ENCODE measurements at regions not wholly inside any gene's neighbourhood (a gene's known extent, or its start where the extent isn't known, plus 50 kb on each side); places are given as distances from the start of the nearest gene placed in this dataset.

- no peak for DNase-seq
Measured at GRCh38 chr13:88103824-88104223, 432.7 kb downstream of the SLITRK5 start.

GRCh38 chr13:88104576-88104975 lies 433.4 kb downstream of the SLITRK5 start:
- DNase-seq, result no peak

- no peak for DNase-seq
Measured at GRCh38 chr13:88107570-88107969, 436.4 kb downstream of the SLITRK5 start.

GRCh38 chr13:88112526-88112925 lies 441.4 kb downstream of the SLITRK5 start:
- no peak for DNase-seq

DNA sequence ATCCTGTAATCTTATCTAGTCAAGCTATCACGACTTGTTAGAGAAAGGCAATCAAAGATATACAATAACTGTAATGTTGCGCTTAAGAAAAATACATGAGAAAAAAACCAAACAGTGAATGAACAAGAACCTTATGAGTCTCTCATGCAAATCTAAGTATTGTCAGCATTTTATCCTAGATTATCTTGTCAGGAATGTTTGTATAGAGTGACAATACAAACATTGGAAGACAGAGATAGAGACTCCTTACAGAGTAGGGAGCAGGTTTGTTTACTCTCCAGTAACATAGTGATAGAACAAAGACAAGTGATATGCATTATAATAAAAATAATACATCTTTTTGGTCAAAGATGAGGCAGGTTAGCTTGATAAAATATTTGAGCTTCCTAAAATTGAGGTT lies 444.8 kb downstream of the SLITRK5 start:
- DNase-seq, result no peak

- no peak for DNase-seq
Measured at GRCh38 chr13:88118952-88119351, 447.8 kb downstream of the SLITRK5 start.

DNA sequence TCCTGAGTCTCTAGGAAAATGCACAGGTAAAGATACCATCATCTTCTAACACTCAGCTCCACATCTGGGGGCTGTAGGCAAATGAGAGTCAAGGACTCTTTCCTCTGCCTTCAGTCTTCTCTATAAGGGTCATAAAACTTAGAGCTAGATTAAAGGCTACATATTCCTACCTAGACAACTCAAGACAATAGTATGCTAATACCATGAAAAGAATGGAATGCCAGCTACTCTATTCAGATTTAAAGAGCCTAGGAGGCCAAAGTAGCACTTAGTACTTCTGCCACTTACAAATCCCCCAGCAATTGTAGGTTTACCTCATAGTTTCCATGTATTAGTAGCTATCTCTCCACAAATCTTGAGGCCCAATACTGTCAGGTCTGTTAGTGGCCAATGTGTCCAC lies 453.0 kb downstream of the SLITRK5 start:
- no peak for DNase-seq

DNA sequence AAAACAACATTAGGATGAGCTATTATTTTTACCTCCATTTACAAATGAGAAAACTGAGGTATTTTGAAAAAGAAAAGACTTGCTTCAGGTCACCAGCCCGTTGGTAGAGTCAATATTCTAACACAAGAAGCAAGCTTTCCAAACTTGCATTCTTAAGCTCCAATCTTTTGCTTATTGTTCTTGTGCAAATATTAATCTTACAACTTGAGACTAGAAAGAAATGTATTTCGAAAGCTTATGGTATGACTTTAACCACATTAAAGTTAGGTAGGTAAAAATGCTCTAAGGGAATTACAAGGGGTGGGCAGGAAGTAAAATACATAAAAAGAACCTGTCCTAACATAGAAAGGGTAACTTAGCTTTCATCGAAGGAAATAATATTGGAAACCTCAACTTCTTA lies 453.9 kb downstream of the SLITRK5 start:
- no peak for DNase-seq

DNA sequence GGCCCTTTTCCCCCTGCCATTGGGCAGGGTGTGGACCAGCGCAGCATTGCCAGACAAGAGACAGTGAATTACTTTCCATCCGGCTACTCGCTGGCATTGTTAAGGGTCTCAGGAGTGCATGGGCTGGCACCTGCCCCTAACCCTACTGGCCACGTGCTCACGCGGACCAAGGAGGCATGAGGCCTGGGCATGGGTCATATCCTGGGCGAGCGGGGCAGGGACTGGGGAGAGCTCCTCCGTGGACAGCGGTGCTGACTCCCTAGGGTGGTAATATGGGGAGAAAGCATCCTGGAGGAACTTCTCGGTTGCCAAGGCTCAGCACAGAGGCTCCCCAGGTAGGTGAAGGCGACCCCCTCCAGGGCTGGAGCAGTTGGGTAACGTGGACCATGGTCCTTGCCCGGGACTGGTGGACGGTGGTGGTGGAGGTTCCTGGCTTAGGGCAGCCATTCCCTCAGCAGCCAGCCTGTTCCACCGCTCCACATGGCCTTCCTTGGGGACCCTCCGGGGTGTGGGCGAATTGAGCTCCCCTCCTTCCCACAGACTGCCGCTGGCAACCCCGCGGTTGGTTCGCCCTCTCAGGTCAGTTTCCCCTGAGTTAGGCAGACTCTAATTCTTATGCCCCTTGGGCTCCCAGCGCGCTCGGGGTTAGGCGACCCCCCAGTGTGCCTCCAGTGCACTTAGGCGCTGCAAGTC lies 465.1 kb downstream of the SLITRK5 start:
- DNase-seq, result no peak

- DNase-seq, result no peak
Measured at GRCh38 chr13:88142653-88143052, 471.5 kb downstream of the SLITRK5 start.

- DNase-seq, result no peak
Measured at GRCh38 chr13:88144580-88144979, 473.4 kb downstream of the SLITRK5 start.

DNA sequence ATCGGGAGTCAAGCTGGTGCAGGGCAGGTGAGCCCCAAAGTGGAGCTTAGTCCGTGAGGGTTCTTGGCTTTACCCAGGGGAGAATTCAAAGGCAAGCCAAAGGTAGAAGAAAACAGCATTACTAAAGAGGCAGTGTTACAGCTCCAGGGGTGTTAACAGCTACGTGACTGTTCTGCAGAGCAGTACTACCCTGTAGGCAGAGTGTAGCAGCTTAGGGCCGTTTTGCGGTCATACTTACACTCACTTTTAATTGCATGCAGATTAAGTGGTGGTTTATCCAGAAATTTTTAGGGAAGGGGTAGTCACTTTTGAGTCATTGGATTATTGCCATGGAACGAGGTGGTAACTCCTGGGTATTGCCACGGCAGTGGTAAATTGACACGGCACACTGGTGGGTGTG lies 482.2 kb downstream of the SLITRK5 start:
- DNase-seq, result no peak

- no peak for DNase-seq
Measured at GRCh38 chr13:88154001-88154400, 482.8 kb downstream of the SLITRK5 start.

- DNase-seq, result no peak
Measured at GRCh38 chr13:88162076-88162702, 491.0 kb downstream of the SLITRK5 start.

DNA sequence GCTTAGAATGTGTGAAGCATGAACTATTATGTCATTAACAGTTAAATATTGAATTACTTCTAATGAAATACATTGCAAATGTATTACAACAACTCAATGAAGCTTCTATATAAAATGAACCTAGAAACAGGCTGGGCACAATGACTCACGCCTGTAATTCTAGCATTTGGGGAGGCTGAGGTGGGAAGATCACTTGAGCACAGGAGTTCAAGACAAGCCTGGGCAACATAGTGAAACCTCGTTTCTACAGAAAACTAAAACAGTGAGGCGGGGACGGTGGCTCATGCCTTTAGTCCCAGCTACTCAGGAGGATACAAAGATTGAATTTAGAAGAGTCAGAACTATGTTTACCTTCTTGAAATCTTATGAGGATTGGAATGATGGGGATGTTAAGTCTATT lies 505.1 kb downstream of the SLITRK5 start:
- no peak for DNase-seq

- DNase-seq, result no peak
Measured at GRCh38 chr13:88183440-88183839, 512.3 kb downstream of the SLITRK5 start.

DNA sequence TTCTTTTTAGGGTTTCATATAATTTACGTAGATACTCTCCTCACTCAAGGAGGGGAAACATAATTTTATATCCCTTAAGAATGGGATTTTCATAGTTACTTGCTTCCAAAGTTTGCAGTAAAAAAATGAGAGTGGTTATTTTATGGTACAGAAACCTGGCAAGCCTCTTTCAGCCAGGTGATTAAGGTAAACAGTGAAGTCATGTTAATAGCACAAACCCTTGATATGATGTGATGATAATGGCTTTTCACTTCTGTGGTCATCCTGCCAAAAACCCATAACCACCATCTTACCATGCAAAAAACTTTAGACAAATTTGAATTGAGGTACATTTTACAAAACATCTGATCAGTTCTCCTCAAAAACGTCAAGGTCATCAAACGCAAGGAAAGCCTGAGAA lies 517.8 kb downstream of the SLITRK5 start:
- DNase-seq, result no peak

GRCh38 chr13:88189728-88190127 lies 518.6 kb downstream of the SLITRK5 start:
- no peak for DNase-seq

DNA sequence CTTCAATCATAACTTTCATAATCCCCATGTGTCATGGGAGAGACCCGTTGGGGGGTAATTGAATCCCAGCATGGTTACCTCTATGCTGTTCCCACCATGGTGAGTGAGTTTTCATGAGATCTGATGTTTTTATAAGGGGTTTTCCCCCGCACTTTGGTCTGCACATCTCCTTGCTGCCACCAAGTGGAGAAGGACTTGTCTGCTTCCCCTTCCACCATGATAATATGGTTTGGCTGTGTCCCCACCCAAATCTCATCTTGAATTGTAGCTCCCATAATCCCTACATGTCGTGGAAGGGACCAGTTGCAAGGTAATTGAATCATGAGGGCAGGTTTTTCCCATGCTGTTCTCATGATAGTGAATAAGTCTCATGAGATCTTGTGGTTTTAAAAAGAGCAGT lies 524.9 kb downstream of the SLITRK5 start:
- no peak for DNase-seq

DNA sequence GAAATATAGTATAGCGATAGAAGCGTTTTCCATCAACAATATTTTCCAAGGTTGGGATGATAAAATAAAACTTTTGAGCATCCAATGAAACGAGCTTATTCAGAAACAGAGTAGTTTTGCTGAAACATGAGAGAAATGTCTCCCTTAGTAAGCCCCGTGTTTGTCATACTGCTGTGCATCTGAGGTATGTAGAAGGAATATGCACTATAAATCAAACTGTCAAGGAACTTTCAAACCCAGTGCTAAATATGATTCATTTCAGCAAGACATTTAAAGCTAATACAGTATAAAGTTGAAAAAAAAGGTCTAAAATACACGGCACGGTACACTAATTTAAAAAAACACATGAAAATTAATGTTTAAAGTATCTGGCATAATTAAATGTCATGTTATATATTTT lies 546.2 kb downstream of the SLITRK5 start:
- no peak for DNase-seq

DNA sequence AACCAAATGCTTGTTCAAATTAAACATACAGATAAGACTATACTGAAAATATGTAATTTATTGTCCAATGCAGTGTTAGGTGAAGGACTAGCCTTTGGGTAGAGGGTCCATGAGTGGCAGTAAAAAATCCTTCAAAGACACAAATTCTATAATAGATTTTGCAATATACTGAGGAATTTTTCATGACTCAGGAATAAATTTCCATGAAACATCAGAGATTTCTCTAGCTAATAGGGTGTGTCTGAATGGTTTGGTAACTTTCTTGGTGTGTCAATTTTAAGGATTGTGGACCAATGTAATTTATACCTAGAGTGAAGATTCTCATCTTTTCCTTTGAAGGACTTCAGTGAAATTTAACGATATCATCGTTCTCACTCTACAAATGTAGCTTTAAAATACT lies 546.7 kb downstream of the SLITRK5 start:
- no peak for DNase-seq

DNA sequence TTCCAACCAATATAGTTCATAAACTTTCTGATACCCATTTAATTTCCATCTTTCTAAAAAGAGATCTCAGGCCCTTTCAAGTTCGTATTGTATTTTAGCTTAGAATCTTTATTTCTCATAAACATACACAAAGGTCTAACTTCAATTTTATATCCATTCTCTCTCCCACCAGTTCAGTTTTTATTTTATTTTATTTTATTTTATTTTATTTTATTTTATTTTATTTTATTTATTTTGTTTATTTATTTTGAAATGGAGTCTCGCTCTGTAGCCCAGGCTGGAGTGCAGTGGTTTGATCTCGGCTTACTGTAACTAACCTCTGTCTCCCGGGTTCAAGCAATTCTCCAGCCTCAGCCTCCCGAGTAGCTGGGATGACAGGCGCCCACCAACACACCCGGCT lies 552.8 kb downstream of the SLITRK5 start:
- DNase-seq, result no peak

DNA sequence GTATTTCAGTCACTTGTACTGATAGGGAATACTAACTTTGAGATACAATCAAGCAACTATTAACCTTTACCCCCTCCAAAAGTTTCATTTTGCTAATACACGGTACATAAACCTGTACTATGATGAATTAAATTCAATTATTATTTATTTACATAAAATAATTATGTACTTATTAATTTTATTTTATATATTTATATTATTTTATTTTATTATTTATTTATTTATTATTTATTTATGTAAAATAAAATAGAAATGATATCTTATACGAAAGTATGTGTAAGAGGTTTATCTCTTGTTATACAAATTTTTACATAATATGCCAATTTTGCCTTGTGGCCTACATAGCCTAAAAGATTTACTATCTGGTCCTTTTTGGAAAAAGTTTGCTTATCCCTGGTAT lies 564.3 kb downstream of the SLITRK5 start:
- no peak for DNase-seq

- DNase-seq, result no peak
Measured at GRCh38 chr13:88246239-88246638, 575.1 kb downstream of the SLITRK5 start.

DNA sequence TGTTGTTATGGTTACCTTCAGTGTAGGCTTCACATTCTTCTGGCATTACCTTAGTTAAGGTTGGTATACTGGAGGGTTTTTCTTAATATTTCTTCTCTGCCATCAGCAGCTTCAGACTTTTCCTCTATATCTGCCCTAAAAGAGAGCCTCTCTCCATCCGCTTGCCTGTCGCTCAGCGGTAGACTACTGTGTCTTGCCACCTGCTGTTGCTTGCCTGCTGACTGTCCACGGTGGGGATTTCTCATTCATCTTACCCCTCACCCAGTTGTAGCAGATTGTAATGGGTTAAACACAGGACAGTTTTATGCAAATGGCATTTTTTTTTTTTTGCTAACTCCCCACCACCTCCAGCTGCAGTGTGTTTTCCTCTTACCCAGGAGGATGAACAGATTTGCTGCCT lies 577.2 kb downstream of the SLITRK5 start:
- no peak for DNase-seq
